AG04450 (cell line): ENCODE measurements at regions not wholly inside any gene's neighbourhood (a gene's known extent, or its start where the extent isn't known, plus 50 kb on each side); places are given as distances from the start of the nearest gene placed in this dataset.

Experiments used
- CTCF ChIA-PET: fragments of 300-600, 350-600 bp; formaldehyde crosslinking; extraction: SDS; loops from one replicate; lab custom pipeline; 2022; ENCODE audit warnings: antibody characterized with exemption, inconsistent platforms; lab: Charles Lee
- POLR2A ChIA-PET: fragments of 350-600 bp; formaldehyde crosslinking; extraction: SDS; loops from one replicate; lab custom pipeline; 2021; ENCODE audit warnings: antibody characterized with exemption, inconsistent platforms; lab: Yijun Ruan, JAX
- DNase-seq: peaks from one replicate; pipeline ENCODE4 v3.0.0-alpha.2; 2011; ENCODE audit warnings: low read depth, low spot score
- H3K27ac ChIP-seq: one replicate; pipeline ENCODE4 v1.5.1; 2012; ENCODE audit warnings: low read depth, low read length, control low read depth
- H3K27me3 ChIP-seq: one replicate; pipeline ENCODE4 v1.6.0; 2012; ENCODE audit warnings: low read length; ENCODE audit not compliant: control insufficient read depth, insufficient read depth
- H3K4me3 ChIP-seq: 2 replicates; pipeline ENCODE4 v1.5.1; 2011; ENCODE audit warnings: mild to moderate bottlenecking, low read depth, low read length, control low read depth
- H3K9me3 ChIP-seq: 2 replicates; pipeline ENCODE4 v1.5.1; 2012; ENCODE audit warnings: low read length; ENCODE audit not compliant: control insufficient read depth, insufficient read depth
- CTCF ChIP-seq: IDR thresholded peaks from 2 replicates; pipeline ENCODE4 v1.5.1; 2011; ENCODE audit warnings: low read depth, low read length, control low read depth, inconsistent platforms

GRCh38 chr1:70672442-70672888, 261.4 kb downstream of the CTH start:
- ChIA-PET CTCF (no interaction called here), POLR2A (no interaction called here)
- no peak overlapping the region for H3K27ac ChIP-seq
- no peak overlapping the region for H3K4me3 ChIP-seq
- no peak for TF ChIP-seq CTCF
- no peaks in the 10 kb centered on the region for H3K27me3 ChIP-seq
- no peaks in the 10 kb centered on the region for H3K9me3 ChIP-seq
- DNase-seq = no peak

- Histone ChIP-seq H3K27me3 (no peaks in the 10 kb centered on the region), H3K9me3 (no peaks in the 10 kb centered on the region), H3K27ac (no peak overlapping the region), H3K4me3 (no peak overlapping the region)
- TF ChIP-seq CTCF = no peak
- CTCF ChIA-PET = interaction anchor here (1.0 to 1.5 kb wide), 3 partner anchors 10 to 19 kb away, joined by 3 to 8 read pairs (median 4); no protein-coding TSS in a partner anchor
- POLR2A ChIA-PET = no interaction called here
- DNase-seq = no peak
Measured at GRCh38 chr1:70674941-70675685, 264.0 kb downstream of the CTH start.

GRCh38 chr1:70675737-70676156, 264.7 kb downstream of the CTH start:
- Histone ChIP-seq H3K4me3 (no peak overlapping the region), H3K9me3 (no peaks in the 10 kb centered on the region), H3K27ac (no peak overlapping the region), H3K27me3 (no peaks in the 10 kb centered on the region)
- DNase-seq = no peak
- CTCF ChIA-PET = interaction anchor here (1.0 kb wide), 1 partner anchor 10 kb away, joined by 3 read pairs; no protein-coding TSS in a partner anchor
- no peak for TF ChIP-seq CTCF
- POLR2A ChIA-PET = no interaction called here

GRCh38 chr1:70685300-70686286, 274.5 kb downstream of the CTH start:
- TF ChIP-seq CTCF = peak; percentile 83
- POLR2A ChIA-PET = no interaction called here
- Histone ChIP-seq H3K9me3 (no peaks in the 10 kb centered on the region), H3K27me3 (no peaks in the 10 kb centered on the region), H3K27ac (no peak overlapping the region), H3K4me3 (no peak overlapping the region)
- CTCF ChIA-PET = interaction anchor here (0.6 to 2.5 kb wide), 9 partner anchors 9 to 411 kb away, joined by 3 to 33 read pairs (median 3); partner anchors contain the start of gene PTGER3
- DNase-seq = peak; percentile 4
